ENCODE measurements at regions not wholly inside any gene's neighbourhood (a gene's known extent, or its start where the extent isn't known, plus 50 kb on each side); places are given as distances from the start of the nearest gene placed in this dataset.

- no peak for TF ChIP-seq CTCF (IDR thresholded peaks at IDR 0.05; ENCODE audit: insufficient read depth, low read depth, low read length)
- no peak for TF ChIP-seq EZH2 (IDR thresholded peaks at IDR 0.05; ENCODE audit: insufficient read depth, low read length)
These were observed 126.6 kb upstream of the IL12B start for GRCh38 chr5:159456722-159457465.
